AG04449 (cell line): ENCODE measurements at regions not wholly inside any gene's neighbourhood (a gene's known extent, or its start where the extent isn't known, plus 50 kb on each side); places are given as distances from the start of the nearest gene placed in this dataset.

Source experiments
- CTCF ChIA-PET: fragments of 350-600 bp; formaldehyde crosslinking; extraction: SDS; loops from one replicate; lab custom pipeline; 2021; ENCODE audit warnings: antibody characterized with exemption; lab: Yijun Ruan, JAX
- POLR2A ChIA-PET: fragments of 400-600, 350-600 bp; formaldehyde crosslinking; extraction: SDS; loops from one replicate; lab custom pipeline; 2020; ENCODE audit warnings: antibody characterized with exemption, inconsistent platforms; lab: Yijun Ruan, JAX
- DNase-seq: peaks from one replicate; pipeline ENCODE4 v3.0.0-alpha.2; 2010; ENCODE audit warnings: low read depth, low spot score
- H3K4me3 ChIP-seq: 2 replicates; pipeline ENCODE4 v1.5.1; 2011; ENCODE audit warnings: low read depth, mild to moderate bottlenecking, control low read depth, low read length
- CTCF ChIP-seq: IDR thresholded peaks from one replicate; pipeline ENCODE4 v1.5.1; 2011; ENCODE audit warnings: mild to moderate bottlenecking, moderate library complexity, low read length, control low read depth, inconsistent platforms; ENCODE audit not compliant: insufficient read depth; ENCODE audit errors: missing control alignments

- ChIA-PET POLR2A (interaction anchor here (0.6 to 1.5 kb wide), 2 partner anchors 14 to 174 kb away, joined by 3 to 4 read pairs; no protein-coding TSS in a partner anchor), CTCF (interaction anchor here (0.7 to 5.0 kb wide), 28 partner anchors 8 to 701 kb away, joined by 3 to 58 read pairs (median 4); no protein-coding TSS in a partner anchor)
- DNase-seq, result no peak
- TF ChIP-seq CTCF, result peak; percentile 64
- no peak overlapping the region for H3K4me3 ChIP-seq
Observed at GRCh38 chr5:8842971-8843551, 702.8 kb downstream of the SEMA5A start.

GRCh38 chr5:8843771-8844170 is 702.1 kb downstream of the SEMA5A start:
- ChIA-PET POLR2A (interaction anchor here (0.6 to 1.5 kb wide), 2 partner anchors 14 to 175 kb away, joined by 3 to 4 read pairs; no protein-coding TSS in a partner anchor), CTCF (interaction anchor here (0.8 to 5.0 kb wide), 20 partner anchors 7 to 957 kb away, joined by 3 to 58 read pairs (median 4); no protein-coding TSS in a partner anchor)
- no peak for DNase-seq
- TF ChIP-seq CTCF, result no peak
- no peak overlapping the region for H3K4me3 ChIP-seq

- H3K4me3 ChIP-seq, result no peak overlapping the region
- DNase-seq, result no peak
- POLR2A ChIA-PET, result interaction anchor here (1.5 kb wide), 1 partner anchor 15 kb away, joined by 4 read pairs; no protein-coding TSS in a partner anchor
- no peak for TF ChIP-seq CTCF
- CTCF ChIA-PET, result interaction anchor here (0.8 to 5.0 kb wide), 14 partner anchors 9 to 957 kb away, joined by 3 to 58 read pairs (median 4); no protein-coding TSS in a partner anchor
Observed at GRCh38 chr5:8844206-8844605, 701.7 kb downstream of the SEMA5A start.

GRCh38 chr5:8844847-8845246 is 701.0 kb downstream of the SEMA5A start:
- no peak for TF ChIP-seq CTCF
- ChIA-PET CTCF (interaction anchor here (0.9 to 5.0 kb wide), 8 partner anchors 8 to 958 kb away, joined by 3 to 58 read pairs (median 3); no protein-coding TSS in a partner anchor), POLR2A (no interaction called here)
- DNase-seq, result no peak
- H3K4me3 ChIP-seq, result no peak overlapping the region

GRCh38 chr5:8845296-8845695 is 700.6 kb downstream of the SEMA5A start:
- no peak for DNase-seq
- TF ChIP-seq CTCF, result no peak
- ChIA-PET CTCF (interaction anchor here (1.0 to 5.0 kb wide), 5 partner anchors 9 to 958 kb away, joined by 3 to 58 read pairs (median 4); no protein-coding TSS in a partner anchor), POLR2A (no interaction called here)
- no peak overlapping the region for H3K4me3 ChIP-seq

- no peak overlapping the region for H3K4me3 ChIP-seq
- no peak for TF ChIP-seq CTCF
- no peak for DNase-seq
- CTCF ChIA-PET, result interaction anchor here (0.8 to 1.0 kb wide), 2 partner anchors 14 to 143 kb away, joined by 3 to 5 read pairs; no protein-coding TSS in a partner anchor
- POLR2A ChIA-PET, result no interaction called here
Observed at GRCh38 chr5:8848366-8848765, 697.5 kb downstream of the SEMA5A start.
